Fibroblast of skin of left quadriceps (primary cell): ENCODE measurements at regions not wholly inside any gene's neighbourhood (a gene's known extent, or its start where the extent isn't known, plus 50 kb on each side); places are given as distances from the start of the nearest gene placed in this dataset.
"Not testable (repeated sequence)": the region's sequence is repeated elsewhere in the genome, so short reads cannot be mapped to it uniquely, and the experiment has no call there.

Experiments used
- DNase-seq, 2 experiments: peaks; one replicate each; pipeline ENCODE4 v3.0.0-alpha.2; 2013; ENCODE audit warnings: low read depth in 2 of 2

DNA sequence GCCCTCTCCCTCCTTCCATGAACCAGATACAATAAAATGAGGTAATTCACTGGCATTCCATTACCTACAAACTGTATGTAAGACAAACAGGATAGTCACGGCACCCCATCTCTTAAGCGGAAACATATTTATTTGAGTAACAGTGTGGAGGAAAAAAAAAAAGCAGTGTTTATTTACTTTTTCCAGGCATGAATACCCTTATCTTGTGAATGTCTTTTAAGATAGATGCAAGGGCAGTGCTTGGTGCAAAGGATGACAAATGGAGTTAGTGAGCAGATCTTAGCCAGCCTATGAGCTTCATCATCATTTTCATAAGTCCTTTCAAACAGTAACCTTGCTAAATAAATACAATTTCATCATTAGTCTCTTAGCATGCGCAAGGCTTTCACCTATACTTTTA lies 1661.8 kb upstream of the SPRY2 start:
- no peak for DNase-seq

DNA sequence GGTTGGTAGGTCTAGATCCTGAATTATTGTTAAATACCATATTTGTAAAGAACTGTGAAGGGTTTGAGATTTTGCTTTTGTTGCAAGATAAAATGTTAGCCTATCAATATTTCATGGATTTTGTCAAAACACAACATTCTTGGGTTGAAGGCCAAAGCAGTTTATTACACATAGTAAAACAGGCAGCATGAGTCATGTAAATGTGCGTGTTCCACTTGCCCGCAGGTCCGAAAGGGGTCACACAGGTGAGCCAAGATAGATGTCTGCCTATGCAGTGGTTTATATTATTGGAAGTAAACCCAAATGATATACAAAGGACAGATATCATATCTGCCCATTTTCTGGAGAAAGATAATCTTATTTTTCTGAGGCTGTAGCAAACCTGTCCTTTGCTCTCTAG lies 1654.4 kb upstream of the SPRY2 start:
- DNase-seq = no peak

DNA sequence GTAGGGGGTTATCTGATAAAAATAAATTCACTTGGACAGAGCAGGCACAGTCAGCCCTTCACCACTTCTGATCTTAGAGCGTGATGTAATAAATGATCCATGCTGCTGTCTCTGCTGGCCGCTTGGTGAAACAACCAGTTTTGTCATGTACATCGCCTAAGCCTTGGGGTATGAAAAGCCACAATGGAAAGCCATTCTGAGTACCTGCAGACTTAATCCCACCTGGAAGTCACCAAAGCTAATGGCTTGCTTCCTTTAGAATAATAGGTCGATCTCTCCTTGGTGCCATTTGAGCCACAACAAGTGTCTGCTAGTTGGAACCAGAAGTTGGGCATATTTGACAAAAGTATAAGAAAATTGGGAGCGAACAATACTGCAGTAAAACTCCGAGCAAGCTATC lies 1649.7 kb upstream of the SPRY2 start:
- no peak for DNase-seq

DNA sequence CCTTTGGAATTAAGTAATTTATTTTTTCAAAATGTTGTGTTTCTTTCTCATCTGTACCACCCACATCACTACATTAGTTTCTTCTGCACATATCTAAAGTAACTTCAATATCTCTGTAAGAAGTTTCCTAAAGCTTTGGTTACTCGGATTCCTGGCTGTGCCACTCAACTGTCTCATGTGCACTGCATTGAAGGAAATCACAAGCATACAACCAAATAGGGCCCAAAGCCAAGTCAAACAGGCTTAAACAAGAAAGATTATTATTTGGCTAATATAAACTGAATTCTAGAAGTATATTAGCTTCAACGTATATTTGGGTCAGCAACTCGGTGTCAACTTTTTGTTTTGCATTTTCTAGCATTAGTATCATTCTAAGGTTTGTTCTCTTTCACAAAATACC lies 1647.6 kb upstream of the SPRY2 start:
- no peak for DNase-seq

DNA sequence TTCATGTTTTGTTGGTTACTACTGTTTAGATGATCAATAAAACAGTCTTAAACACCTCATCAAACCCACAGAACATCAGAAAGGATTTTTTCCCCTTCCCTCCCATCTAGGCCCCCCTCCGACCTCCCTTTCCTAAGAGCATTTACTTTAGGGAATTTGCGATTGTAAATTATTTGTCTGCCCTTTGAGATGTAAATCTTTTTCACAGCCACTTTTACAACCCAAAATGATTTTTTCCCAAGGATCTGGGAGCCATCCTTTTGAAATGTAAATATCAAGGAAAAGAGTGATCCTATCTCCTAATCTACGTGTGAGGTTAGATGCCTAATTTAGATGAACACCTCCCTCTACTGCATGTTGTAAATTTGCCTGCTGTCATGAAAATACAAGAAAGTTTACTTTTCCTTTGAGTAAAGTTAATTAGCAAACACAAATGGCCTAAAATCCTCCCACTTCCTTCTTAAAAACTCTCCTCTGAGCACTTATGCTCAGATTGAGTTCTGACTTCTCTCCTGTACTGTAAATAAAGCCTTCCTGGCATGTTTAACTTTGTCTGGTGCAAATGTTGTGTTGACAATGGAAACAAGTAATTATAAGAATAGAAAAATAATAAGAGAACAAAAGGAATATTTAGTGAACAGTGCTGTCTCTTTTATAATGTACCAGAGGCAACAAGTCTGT lies 1646.9 kb upstream of the SPRY2 start:
- no peak for DNase-seq

DNA sequence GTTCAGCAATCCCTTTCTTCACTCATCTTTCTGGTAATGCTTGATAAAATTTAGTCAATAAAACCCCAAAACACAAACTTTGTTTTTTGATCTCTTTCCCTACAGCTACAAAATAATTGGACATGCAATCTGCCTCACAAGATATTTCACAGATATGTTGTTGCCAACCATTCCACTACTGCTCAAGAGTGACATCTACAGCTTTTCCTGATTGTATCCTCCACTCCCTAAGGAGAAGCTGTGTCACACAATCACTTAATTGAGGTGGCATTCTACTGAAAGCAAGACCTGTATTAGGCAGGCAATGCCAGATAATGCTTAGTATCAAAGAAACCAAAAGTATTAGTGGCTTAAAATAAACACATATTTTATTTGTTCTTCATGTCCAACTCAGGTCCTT lies 1646.2 kb upstream of the SPRY2 start:
- no peak for DNase-seq

DNA sequence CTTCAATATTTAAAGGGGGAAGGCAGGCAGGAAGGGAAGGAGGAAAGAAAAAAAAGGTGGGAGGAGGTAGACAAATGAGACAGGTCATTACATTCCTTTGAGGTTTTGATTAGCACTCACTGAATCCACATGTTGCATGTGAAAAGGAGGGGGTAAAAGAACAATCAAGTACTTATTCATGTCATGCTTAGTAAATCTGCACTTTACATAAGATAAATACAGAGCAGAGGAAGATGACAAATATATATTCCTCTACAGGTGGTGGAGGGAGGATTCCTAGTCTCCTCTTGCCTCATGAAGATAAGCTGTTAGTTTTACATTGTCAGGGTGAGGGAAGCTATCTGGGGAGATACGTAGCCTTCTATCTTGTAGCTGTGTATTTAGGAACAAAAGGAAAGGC lies 1645.4 kb upstream of the SPRY2 start:
- no peak for DNase-seq

DNA sequence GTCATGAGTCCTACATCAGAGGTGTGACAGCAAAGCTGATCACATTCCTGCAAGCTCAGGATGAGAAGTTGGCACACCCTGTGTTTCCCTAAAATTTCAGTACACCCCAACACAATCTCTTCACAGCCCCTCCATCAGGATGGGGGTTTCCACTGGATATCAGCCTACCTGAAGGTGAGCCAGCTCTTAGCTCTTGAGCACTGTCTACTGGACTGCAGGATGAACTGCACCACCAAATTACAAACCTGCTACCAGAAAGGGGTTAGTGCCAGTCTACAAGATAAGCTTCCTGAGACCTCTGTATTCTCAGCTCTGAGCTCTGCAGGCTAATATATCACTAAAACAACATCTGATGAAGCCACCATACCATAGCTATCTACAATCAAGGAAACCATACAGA lies 1616.2 kb upstream of the SPRY2 start:
- DNase-seq = no peak

DNA sequence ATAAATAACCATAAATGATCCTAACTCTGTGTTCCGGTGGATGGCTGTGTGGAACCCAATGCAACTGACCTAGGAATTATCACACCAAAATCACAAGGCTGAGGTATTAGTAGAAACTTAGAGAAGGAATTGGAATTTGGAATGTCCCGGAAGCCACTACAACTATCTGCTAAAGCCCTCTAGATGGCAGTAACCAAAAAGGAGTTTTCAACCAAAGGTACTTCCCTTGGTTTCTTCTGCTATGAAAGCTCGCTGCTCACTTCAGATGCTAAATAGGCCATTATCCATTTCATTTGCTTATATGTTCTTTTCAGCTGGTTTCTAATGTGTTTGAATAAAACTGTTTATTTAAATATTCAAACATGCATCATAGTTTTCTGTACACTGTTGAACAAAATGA lies 1589.1 kb upstream of the SPRY2 start:
- peak; percentile 0 to 1 for DNase-seq

DNA sequence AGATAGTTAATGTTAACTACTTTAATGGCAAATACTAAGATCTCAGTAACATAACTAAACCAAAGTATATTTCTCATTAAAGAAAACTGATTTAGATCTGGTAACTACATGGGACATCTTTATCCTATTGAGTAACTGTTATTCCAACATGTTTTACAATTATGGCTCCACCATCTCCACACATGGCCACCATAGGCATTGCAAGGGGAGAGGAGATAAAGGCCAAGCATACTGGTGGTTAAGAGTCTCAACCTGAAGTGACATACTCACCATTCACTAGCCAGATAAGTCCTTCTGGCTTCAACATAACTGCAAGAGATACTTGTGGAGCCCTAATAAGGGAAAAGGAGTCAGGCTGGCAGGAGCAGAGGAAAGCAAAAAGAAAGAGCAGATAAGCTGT lies 1586.4 kb upstream of the SPRY2 start:
- DNase-seq = no peak

DNA sequence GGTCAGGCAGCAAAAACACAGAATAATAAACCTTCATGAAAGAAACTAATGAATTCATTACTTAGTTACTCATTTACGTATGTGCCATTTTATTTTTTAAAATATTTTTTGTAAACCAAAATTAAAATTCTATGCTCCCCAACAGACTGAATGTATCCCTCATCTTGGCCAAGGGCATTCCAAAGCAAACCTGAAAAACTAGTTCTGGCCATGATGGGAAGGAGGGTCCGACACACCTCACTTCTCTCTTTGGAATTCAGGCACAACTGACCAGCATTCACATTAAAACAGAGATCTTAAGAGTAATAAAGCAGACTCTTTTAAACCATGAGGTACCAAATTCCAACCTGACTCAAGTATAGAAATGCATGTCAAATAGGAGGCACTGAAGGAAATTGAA lies 1576.9 kb upstream of the SPRY2 start:
- no peak for DNase-seq

DNA sequence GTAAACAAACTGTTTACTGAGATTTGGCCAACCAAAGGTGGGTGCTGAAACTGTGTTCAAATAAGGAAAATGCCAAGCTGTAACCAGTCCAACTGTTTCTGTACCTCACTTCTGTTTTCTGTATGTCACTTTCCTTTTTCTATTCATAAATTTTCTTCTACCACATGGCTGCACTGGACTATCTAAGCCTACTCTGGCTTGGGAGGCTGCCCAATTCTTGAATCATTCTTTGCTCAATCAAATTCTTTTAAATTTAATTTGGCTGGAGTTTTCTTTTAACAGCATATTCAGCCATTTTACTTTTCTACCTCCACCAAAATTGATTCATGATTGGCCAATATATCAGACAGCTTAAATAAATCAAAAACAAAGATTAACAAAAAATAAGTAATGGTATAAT lies 1575.5 kb upstream of the SPRY2 start:
- DNase-seq = no peak

DNA sequence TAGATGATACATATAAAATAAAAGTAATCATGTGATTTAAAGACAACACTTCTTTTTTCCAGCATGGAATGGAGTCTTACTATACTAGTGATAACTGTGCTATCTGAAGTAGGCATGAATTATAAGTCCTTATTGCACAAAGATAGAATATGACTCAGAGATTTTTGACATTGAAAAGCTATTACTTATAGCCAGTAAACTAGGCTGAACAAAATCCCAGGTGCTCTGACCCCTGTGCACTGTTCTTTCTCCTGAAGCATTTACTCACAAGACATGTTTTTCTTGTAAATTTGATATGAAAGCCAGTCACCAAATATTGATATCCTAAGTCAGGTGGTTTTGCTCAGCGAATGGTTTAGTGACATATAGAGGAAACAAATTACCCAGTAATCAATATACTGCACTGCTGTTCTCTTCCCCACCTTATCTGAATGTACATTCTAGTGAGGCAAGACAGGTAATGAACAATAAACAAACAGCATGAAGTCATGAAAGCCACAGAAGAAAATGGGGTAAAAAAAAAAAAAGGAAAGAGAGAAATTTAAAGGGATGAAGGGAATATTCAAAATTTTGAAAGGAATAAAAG lies 1567.0 kb upstream of the SPRY2 start:
- no peak for DNase-seq

DNA sequence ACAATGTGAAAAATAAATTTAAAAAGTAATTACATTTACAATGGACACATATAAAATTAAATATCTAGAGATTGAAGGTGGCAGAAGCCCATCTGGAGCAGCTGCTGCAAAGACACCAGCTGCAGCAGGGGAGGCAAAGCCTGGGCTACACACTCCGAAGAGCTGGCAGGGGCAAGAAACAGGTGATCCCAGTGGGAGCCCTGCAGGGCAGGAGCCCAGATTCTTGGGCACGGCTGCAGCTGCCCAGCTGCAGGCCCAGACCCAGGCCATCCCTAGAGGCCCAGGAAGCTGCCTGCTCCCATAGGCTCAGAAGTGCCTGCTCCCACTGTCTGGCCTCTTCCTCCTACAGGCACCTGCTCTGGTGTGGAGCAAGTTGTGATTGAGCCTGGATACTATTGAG lies 1547.9 kb upstream of the SPRY2 start:
- no peak for DNase-seq

DNA sequence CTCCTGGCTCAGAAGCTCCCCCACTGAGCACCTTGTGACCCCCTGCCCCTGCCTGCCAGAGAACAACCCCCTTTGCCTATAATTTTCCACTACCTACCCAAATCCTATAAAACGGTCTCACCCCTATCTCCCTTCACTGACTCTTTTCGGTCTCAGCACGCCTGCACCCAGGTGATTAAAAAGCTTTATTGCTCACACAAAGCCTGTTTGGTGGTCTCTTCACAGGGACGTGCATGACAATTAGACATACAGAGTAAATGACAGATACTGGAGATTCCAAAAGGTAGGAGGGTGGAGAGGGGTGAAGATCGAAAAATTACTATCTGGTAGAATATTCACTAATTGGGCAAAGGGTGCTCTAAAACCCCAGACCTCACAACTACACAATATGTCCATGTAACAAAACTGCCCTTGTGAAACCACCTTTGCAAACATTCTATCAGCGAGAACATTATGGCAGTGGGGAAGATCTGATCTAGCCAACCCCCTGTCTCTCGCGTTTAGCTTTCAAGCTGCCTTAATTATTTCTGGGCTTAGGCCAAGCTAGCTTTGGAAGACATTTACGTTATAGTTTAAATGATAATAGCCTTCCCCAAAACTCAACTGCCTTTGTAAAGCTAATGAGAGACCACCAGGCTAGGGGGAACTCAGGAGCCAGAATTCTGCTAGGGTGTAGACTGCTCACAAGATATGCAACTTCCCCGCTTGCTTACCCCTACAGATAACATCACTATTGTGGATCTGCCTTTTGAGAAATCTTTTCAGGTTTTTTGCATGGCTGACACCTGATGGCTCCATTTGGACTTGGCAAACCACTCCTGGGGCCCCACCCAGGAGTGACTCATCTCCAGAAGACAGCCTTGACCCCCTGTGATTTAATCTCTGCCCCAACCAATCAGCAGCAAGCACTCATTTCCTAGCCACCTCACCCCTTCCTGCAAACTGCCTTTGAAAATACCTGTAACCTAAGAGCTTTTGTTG lies 1534.0 kb upstream of the SPRY2 start:
- DNase-seq = no peak

DNA sequence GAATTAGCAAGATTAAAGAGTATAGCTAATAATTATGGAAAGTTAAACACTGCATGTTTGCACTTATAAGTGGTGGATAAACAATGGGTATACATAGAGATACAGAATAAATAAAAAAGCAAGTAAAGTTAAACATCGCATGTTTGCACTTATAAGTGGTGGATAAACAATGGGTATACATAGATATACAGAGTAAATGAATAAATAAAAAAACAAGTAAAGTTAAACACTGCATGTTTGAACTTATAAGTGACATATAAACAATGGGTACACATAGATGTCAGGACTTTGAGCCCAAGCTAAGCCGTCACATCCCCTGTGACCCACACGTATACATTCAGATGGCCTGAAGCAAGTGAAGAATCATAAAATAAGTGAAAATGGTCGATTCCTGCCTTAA lies 1533.3 kb upstream of the SPRY2 start:
- DNase-seq = no peak

DNA sequence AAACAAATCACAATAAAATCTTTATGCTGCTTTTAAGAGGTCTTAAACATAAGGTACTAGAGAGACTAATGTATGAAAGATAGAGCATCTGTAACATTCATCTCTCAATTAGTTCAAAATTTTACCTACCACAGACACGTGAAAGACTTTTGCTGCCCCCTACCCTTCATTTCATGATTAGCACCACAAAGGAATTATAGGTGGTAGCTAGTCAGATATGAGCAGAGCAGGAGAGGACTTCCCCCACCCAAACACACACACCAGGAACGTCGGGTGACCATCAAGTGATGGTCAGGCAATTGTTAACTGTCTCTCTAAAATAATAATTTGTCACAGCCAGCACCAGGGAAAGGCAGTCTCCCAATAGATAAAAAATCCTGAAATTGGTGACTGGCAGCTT lies 1531.7 kb upstream of the SPRY2 start:
- no peak for DNase-seq

DNA sequence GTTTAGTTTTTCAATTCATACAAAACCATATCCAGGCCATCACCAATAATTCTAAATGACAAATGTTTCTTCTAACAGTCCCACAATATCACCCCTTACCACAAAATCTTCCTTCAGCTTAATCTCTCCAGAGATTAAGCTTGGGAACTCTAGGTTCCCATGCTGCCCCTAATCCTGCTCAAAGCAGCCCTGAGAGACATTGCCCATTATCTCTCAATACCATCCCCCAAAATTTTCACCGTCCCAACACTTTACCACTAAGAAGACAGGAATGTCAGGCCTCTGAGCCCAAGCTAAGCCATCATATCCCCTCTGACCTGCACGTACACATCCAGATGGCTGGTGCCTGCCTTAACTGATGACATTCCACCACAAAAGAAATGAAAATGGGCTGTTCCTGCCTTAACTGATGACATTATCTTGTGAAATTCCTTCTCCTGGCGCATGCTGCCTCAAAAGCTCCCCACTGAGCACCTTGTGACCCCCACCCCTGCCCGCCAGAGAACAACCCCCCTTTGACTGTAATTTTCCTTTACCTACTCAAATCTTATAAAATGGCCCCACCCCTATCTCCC lies 1530.9 kb upstream of the SPRY2 start:
- not testable (repeated sequence) for DNase-seq

DNA sequence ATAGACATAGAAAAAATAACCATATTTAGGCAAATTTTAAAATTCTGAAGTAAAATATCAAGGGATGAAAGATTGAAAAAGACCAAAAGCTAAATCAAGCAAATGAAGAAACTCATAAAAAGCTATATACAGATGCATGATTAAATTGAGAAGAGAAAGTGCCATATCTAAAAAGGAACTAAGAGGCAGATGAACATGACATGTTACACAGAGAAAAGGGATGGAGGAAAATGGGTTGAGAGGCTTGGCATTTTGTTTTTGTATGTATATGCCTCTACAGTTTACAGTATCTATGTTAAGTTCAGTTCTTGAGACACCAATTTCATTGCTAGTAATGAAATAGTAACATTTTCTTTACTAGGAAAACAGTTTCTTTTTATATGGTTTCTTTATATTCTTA lies 1507.4 kb upstream of the SPRY2 start:
- DNase-seq = no peak

DNA sequence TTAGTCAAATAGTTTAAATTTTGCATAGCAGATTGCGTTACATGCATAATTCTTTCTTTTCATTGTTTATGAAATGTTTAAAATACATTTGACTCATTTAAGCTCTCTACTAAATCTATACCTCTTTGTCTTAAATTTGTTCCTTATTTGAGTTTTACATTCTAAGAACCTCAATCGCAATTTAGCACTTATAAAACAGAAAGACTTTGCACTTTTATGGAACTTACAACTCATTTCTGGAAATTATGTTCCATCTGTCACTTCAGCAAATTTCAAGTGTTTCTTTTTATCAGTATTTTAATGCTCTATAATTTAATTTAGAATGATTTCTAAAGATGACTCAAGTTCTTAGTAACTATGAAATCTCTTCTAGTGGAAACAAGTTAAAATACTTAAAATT lies 1505.8 kb upstream of the SPRY2 start:
- DNase-seq = no peak

DNA sequence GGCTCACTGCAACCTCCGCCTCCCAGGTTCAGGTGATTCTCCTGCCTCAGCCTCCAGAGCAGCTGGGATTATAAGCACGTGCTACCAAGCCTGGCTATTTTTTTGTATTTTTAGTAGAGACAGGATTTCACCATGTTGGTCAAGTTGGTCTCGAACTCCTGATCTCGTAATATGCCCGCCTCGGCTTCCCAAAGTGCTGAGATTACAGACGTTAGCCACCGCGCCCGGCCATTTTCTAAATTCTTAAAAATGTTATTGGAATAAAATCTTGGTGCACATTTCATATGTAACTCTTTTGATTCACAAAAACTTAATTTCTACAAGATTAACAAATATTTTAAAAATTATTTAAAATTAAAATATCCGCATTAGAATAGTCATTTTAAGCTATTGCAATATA lies 1480.3 kb upstream of the SPRY2 start:
- DNase-seq = no peak

DNA sequence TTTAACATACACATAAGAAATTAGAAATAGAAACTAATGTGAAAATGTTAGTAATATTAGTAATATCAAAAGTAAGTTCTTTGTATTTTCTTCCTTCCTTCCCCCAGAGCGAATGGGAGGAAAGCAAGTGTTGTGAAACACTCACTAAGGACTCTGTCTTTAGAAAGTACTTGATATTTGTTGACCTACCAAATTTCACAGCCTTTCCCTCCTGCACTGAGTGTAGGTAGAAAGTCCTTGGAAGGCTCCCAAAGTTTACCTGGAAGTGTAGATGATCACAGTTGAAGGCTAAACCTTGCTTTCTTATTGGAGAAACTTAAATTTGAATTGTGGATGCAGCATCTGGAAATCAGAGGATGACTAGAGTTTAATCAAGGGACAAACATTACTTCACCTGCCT lies 1459.5 kb upstream of the SPRY2 start:
- no peak for DNase-seq

DNA sequence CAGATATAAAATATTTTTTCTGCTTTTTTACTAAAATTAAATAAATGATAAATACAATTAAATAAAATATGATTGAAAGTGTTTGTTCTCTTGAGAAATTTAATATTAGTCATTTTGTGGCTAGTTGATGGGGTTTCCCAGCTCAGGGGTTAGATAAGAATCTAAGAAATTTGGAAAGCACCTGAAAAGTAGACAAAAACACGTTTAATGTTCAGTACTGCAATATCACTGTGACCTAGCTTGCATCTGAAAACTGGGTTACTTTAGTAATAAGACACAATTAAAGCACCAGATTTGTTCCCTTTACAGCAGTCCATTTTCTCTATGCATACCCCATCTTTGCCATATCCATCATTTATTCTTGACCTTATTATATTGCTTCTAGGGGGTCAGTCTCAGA lies 1454.8 kb upstream of the SPRY2 start:
- no peak for DNase-seq
